H1 (cell line): ENCODE measurements at regions not wholly inside any gene's neighbourhood (a gene's known extent, or its start where the extent isn't known, plus 50 kb on each side); places are given as distances from the start of the nearest gene placed in this dataset.

Experiments
- SIRT6 ChIP-seq: IDR thresholded peaks from one replicate; pipeline ENCODE4 v1.7.1; 2012; ENCODE audit warnings: low read length, inconsistent platforms
- SUZ12 ChIP-seq: fragments of 200-600 bp; sonication (generic); IDR thresholded peaks from 2 replicates; pipeline ENCODE4 v1.6.1; 2012; ENCODE audit warnings: mild to moderate bottlenecking, inconsistent platforms, low read length, moderate library complexity, mixed read lengths
- TAF7 ChIP-seq: optimal IDR thresholded peaks from 2 replicates; pipeline ENCODE3; 2011; ENCODE audit warnings: low read depth, mild to moderate bottlenecking, inconsistent platforms, low read length, moderate library complexity, borderline replicate concordance
- TF ChIP-seq, protein P1 (sequence below), 3 experiments: IDR thresholded peaks; 1 replicate in 2 of 3; 2 replicates in 1 of 3; pipeline versions ENCODE4 v1.5.1 to v1.6.1; 2011; ENCODE audit warnings: low read length in 3 of 3, mild to moderate bottlenecking in 3 of 3, inconsistent platforms in 2 of 3, low read depth in 1 of 3, moderate library complexity in 1 of 3; ENCODE audit not compliant: insufficient read depth in 1 of 3; ENCODE audit errors: control extremely low read depth in 1 of 3

DNA sequence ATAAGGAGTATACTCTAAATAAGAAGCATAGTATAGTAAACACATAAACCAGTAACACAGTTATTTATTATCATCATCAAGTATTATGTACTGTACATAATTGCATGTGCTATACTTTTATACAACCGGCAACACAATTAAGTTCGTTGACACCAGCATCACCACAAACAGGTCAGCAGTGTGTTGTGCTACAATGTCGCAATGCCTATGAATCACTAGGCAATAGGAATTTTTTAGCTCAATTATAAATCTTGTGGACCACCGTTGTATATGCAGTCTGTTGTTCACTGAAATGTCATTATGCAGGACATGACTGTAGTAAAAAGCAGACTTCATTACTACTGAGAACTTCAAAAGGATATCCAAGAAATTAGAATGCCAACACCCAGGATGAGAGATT lies 177.0 kb downstream of the PDCD6IP start:
- TF ChIP-seq, protein P1, sequence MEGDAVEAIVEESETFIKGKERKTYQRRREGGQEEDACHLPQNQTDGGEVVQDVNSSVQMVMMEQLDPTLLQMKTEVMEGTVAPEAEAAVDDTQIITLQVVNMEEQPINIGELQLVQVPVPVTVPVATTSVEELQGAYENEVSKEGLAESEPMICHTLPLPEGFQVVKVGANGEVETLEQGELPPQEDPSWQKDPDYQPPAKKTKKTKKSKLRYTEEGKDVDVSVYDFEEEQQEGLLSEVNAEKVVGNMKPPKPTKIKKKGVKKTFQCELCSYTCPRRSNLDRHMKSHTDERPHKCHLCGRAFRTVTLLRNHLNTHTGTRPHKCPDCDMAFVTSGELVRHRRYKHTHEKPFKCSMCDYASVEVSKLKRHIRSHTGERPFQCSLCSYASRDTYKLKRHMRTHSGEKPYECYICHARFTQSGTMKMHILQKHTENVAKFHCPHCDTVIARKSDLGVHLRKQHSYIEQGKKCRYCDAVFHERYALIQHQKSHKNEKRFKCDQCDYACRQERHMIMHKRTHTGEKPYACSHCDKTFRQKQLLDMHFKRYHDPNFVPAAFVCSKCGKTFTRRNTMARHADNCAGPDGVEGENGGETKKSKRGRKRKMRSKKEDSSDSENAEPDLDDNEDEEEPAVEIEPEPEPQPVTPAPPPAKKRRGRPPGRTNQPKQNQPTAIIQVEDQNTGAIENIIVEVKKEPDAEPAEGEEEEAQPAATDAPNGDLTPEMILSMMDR (IDR thresholded peaks at IDR 0.05; ENCODE audit: control extremely low read depth in 1 of 3, insufficient read depth in 1 of 3, low read depth in 1 of 3, low read length in 3 of 3) = no peak
- no peak for TF ChIP-seq TAF7
- no peak for TF ChIP-seq SIRT6
- no peak for TF ChIP-seq SUZ12
